WTC11 (cell line): ENCODE measurements at regions not wholly inside any gene's neighbourhood (a gene's known extent, or its start where the extent isn't known, plus 50 kb on each side); places are given as distances from the start of the nearest gene placed in this dataset.

Source experiments
- ATAC-seq: fragments of 200-7000 bp; cut with Tn5 transposase; 2 replicates; pipeline ENCODE4 v1.10.0; 2021; ENCODE audit warnings: mild to moderate bottlenecking, moderate library complexity
- CTCF ChIA-PET: fragments of 300-600 bp; sonication (Branson Sonifier 250); formaldehyde crosslinking; loops from one replicate; lab custom pipeline; 2021; ENCODE audit warnings: antibody characterized with exemption; lab: Charles Lee
- POLR2A ChIA-PET: fragments of 350-600 bp; sonication (Branson Sonifier 250); formaldehyde crosslinking; loops from one replicate; lab custom pipeline; 2021; ENCODE audit warnings: antibody characterized with exemption; lab: Charles Lee
- DNase-seq: peaks from one replicate; pipeline ENCODE4 v3.0.0; 2021; ENCODE audit warnings: low spot score
- H3K27ac Mint-ChIP-seq: 2 replicates; pipeline ENCODE4 v1.8.0; 2021; ENCODE audit warnings: mixed read lengths
- H3K27me3 Mint-ChIP-seq: 2 replicates; pipeline ENCODE4 v1.8.0; 2021; ENCODE audit warnings: low read depth, mild to moderate bottlenecking, moderate library complexity, mixed read lengths
- H3K36me3 Mint-ChIP-seq: 2 replicates; pipeline ENCODE4 v1.8.0; 2021; ENCODE audit warnings: mixed read lengths
- H3K4me1 Mint-ChIP-seq: 2 replicates; pipeline ENCODE4 v1.8.0; 2022; ENCODE audit warnings: mixed read lengths
- H3K4me3 Mint-ChIP-seq: 2 replicates; pipeline ENCODE4 v1.8.0; 2021; ENCODE audit warnings: mild to moderate bottlenecking, moderate library complexity, mixed read lengths
- H3K9me3 Mint-ChIP-seq: 2 replicates; pipeline ENCODE4 v1.8.0; 2021; ENCODE audit warnings: mixed read lengths
- AR ChIP-seq: fragments of 250-450 bp; sonication (Bioruptor Pico); IDR thresholded peaks from 2 replicates; pipeline ENCODE4 v1.9.0; 2021; ENCODE audit warnings: mild to moderate bottlenecking
- ARID4B ChIP-seq: sonication (generic); formaldehyde crosslinking; IDR thresholded peaks from 2 replicates; pipeline ENCODE4 v1.8.0; 2023; ENCODE audit warnings: missing genetic modification reagents, mild to moderate bottlenecking, borderline replicate concordance
- ATF2 ChIP-seq: sonication (generic); formaldehyde crosslinking; IDR thresholded peaks from 2 replicates; pipeline ENCODE4 v1.8.1; 2022; ENCODE audit warnings: low read depth, missing genetic modification reagents, borderline replicate concordance
- ELF4 ChIP-seq: sonication (generic); formaldehyde crosslinking; IDR thresholded peaks from 2 replicates; pipeline ENCODE4 v1.8.1; 2022; ENCODE audit warnings: low read depth, mild to moderate bottlenecking, moderate library complexity, missing genetic modification reagents
- MXD4 ChIP-seq: fragments of 250-450 bp; sonication (Bioruptor Pico); IDR thresholded peaks from 2 replicates; pipeline ENCODE4 v1.8.0; 2021; ENCODE audit warnings: mild to moderate bottlenecking, moderate library complexity, borderline replicate concordance
- NR1H2 ChIP-seq: sonication (generic); formaldehyde crosslinking; IDR thresholded peaks from 2 replicates; pipeline ENCODE4 v1.9.0; 2021; ENCODE audit warnings: mild to moderate bottlenecking, moderate library complexity, missing genetic modification reagents
- NR3C1 ChIP-seq: sonication (generic); formaldehyde crosslinking; conservative IDR thresholded peaks from 2 replicates; pipeline ENCODE4 v1.8.1; 2023; ENCODE audit warnings: low read depth, mild to moderate bottlenecking, missing genetic modification reagents
- PREB ChIP-seq: sonication (generic); formaldehyde crosslinking; IDR thresholded peaks from 2 replicates; pipeline ENCODE4 v1.8.1; 2022; ENCODE audit warnings: mild to moderate bottlenecking, missing genetic modification reagents, moderate library complexity, borderline replicate concordance
- TF ChIP-seq, protein P1 (sequence below): sonication (generic); formaldehyde crosslinking; IDR thresholded peaks from 2 replicates; pipeline ENCODE4 v1.8.0; 2022; ENCODE audit warnings: missing genetic modification reagents
- TF ChIP-seq, protein P2 (sequence below): sonication (generic); formaldehyde crosslinking; IDR thresholded peaks from 2 replicates; pipeline ENCODE4 v1.8.0; 2022; ENCODE audit warnings: mild to moderate bottlenecking, missing genetic modification reagents
- TF ChIP-seq, protein P3 (sequence below): sonication (generic); formaldehyde crosslinking; IDR thresholded peaks from 2 replicates; pipeline ENCODE4 v1.8.1; 2023; ENCODE audit warnings: mild to moderate bottlenecking, missing genetic modification reagents, moderate library complexity
- TF ChIP-seq, protein P4 (sequence below): sonication (generic); formaldehyde crosslinking; IDR thresholded peaks from 2 replicates; pipeline ENCODE4 v1.8.1; 2023; ENCODE audit warnings: mild to moderate bottlenecking, missing genetic modification reagents
- TF ChIP-seq, protein P5 (sequence below): sonication (generic); formaldehyde crosslinking; conservative IDR thresholded peaks from 2 replicates; pipeline ENCODE4 v1.8.1; 2023; ENCODE audit warnings: mild to moderate bottlenecking, low read depth, missing genetic modification reagents, moderate library complexity

- TF ChIP-seq, protein P1, sequence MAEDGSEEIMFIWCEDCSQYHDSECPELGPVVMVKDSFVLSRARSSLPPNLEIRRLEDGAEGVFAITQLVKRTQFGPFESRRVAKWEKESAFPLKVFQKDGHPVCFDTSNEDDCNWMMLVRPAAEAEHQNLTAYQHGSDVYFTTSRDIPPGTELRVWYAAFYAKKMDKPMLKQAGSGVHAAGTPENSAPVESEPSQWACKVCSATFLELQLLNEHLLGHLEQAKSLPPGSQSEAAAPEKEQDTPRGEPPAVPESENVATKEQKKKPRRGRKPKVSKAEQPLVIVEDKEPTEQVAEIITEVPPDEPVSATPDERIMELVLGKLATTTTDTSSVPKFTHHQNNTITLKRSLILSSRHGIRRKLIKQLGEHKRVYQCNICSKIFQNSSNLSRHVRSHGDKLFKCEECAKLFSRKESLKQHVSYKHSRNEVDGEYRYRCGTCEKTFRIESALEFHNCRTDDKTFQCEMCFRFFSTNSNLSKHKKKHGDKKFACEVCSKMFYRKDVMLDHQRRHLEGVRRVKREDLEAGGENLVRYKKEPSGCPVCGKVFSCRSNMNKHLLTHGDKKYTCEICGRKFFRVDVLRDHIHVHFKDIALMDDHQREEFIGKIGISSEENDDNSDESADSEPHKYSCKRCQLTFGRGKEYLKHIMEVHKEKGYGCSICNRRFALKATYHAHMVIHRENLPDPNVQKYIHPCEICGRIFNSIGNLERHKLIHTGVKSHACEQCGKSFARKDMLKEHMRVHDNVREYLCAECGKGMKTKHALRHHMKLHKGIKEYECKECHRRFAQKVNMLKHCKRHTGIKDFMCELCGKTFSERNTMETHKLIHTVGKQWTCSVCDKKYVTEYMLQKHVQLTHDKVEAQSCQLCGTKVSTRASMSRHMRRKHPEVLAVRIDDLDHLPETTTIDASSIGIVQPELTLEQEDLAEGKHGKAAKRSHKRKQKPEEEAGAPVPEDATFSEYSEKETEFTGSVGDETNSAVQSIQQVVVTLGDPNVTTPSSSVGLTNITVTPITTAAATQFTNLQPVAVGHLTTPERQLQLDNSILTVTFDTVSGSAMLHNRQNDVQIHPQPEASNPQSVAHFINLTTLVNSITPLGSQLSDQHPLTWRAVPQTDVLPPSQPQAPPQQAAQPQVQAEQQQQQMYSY (CRISPR knock-in tag), result no peak
- TF ChIP-seq NR1H2 (CRISPR knock-in tag) (no peak), NR3C1 (CRISPR knock-in tag) (no peak)
Observed at GRCh38 chr1:198830412-198830811, 191.6 kb downstream of the PTPRC start (continued).

DNA sequence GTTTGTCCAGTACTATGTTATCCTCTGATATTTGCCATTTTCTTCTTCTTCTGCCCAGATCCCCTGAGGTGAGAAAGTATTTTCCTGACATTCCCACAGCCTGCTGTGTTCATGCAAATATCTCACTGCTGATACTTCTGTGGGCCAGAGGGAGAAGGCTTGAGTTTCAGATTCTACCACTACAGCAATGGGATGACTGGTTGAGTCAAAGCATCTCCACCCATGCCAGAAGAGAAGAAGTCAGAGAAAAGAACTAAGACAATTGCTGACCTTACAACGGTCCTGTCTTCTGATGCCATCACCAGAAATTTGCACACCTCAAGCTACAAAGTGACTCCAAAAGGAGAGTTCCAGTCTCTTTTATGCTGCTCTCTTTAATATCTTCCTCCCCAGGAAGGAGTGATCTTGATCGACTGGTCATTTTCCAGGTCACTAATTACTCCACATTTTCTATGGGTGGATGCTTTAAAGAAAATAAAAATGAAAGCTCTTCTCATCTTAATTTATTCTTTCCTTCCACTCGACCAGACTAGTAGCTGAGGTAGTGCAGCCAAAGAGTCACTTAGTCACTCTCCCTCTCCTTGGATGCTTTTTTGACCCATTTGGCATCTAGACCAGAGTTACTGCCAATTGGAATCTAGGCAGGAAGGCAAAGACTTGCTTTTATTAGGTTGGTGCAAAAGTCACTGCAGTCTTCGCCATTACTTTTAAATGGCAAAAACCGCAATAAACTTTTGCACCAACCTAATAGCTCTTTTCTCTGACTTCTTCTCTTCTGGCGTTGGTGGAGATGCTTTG, 195.1 kb downstream of the PTPRC start:
- Mint-ChIP-seq H3K27me3 (no peaks in the 10 kb centered on the region), H3K27ac (no peak overlapping the region), H3K4me3 (no peak overlapping the region), H3K9me3 (no peaks in the 10 kb centered on the region; the same call in 1 of the 2 replicates), H3K36me3 (no peaks in the 10 kb centered on the region), H3K4me1 (no peaks in the 10 kb centered on the region)
- POLR2A ChIA-PET, result no interaction called here
- ATAC-seq (no peak), DNase-seq (no peak)
- CTCF ChIA-PET, result no interaction called here
- TF ChIP-seq PREB (CRISPR knock-in tag) (no peak), AR (CRISPR knock-in tag) (no peak), ATF2 (CRISPR knock-in tag) (no peak), ELF4 (CRISPR knock-in tag) (no peak), NR3C1 (CRISPR knock-in tag) (no peak), ARID4B (no peak), MXD4 (no peak)
- TF ChIP-seq, protein P2, sequence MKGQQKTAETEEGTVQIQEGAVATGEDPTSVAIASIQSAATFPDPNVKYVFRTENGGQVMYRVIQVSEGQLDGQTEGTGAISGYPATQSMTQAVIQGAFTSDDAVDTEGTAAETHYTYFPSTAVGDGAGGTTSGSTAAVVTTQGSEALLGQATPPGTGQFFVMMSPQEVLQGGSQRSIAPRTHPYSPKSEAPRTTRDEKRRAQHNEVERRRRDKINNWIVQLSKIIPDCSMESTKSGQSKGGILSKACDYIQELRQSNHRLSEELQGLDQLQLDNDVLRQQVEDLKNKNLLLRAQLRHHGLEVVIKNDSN (CRISPR knock-in tag), result no peak
- TF ChIP-seq, protein P3, sequence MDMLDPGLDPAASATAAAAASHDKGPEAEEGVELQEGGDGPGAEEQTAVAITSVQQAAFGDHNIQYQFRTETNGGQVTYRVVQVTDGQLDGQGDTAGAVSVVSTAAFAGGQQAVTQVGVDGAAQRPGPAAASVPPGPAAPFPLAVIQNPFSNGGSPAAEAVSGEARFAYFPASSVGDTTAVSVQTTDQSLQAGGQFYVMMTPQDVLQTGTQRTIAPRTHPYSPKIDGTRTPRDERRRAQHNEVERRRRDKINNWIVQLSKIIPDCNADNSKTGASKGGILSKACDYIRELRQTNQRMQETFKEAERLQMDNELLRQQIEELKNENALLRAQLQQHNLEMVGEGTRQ, result no peak
- TF ChIP-seq, protein P4, sequence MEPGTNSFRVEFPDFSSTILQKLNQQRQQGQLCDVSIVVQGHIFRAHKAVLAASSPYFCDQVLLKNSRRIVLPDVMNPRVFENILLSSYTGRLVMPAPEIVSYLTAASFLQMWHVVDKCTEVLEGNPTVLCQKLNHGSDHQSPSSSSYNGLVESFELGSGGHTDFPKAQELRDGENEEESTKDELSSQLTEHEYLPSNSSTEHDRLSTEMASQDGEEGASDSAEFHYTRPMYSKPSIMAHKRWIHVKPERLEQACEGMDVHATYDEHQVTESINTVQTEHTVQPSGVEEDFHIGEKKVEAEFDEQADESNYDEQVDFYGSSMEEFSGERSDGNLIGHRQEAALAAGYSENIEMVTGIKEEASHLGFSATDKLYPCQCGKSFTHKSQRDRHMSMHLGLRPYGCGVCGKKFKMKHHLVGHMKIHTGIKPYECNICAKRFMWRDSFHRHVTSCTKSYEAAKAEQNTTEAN (CRISPR knock-in tag), result no peak
- TF ChIP-seq, protein P5, sequence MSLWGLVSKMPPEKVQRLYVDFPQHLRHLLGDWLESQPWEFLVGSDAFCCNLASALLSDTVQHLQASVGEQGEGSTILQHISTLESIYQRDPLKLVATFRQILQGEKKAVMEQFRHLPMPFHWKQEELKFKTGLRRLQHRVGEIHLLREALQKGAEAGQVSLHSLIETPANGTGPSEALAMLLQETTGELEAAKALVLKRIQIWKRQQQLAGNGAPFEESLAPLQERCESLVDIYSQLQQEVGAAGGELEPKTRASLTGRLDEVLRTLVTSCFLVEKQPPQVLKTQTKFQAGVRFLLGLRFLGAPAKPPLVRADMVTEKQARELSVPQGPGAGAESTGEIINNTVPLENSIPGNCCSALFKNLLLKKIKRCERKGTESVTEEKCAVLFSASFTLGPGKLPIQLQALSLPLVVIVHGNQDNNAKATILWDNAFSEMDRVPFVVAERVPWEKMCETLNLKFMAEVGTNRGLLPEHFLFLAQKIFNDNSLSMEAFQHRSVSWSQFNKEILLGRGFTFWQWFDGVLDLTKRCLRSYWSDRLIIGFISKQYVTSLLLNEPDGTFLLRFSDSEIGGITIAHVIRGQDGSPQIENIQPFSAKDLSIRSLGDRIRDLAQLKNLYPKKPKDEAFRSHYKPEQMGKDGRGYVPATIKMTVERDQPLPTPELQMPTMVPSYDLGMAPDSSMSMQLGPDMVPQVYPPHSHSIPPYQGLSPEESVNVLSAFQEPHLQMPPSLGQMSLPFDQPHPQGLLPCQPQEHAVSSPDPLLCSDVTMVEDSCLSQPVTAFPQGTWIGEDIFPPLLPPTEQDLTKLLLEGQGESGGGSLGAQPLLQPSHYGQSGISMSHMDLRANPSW (CRISPR knock-in tag), result no peak
